ENCODE measurements at regions not wholly inside any gene's neighbourhood (a gene's known extent, or its start where the extent isn't known, plus 50 kb on each side); places are given as distances from the start of the nearest gene placed in this dataset.

GRCh38 chr1:88133991-88134390 is 550.1 kb upstream of the PKN2 start:
- no peak for DNase-seq (ENCODE audit: low spot score)

GRCh38 chr1:88134983-88135921 is 548.8 kb upstream of the PKN2 start:
- DNase-seq (ENCODE audit: low spot score) = no peak

- peak; percentile 13 for DNase-seq (ENCODE audit: low spot score)
These were observed 544.4 kb upstream of the PKN2 start for GRCh38 chr1:88139633-88140032.

GRCh38 chr1:88140325-88140724 is 543.7 kb upstream of the PKN2 start:
- no peak for DNase-seq (ENCODE audit: low spot score)

- no peak for DNase-seq (ENCODE audit: low spot score)
These were observed 542.5 kb upstream of the PKN2 start for GRCh38 chr1:88141499-88142074.

GRCh38 chr1:88145752-88146151 is 538.3 kb upstream of the PKN2 start:
- DNase-seq (ENCODE audit: low spot score) = no peak

- no peak for DNase-seq (ENCODE audit: low spot score)
These were observed 534.4 kb upstream of the PKN2 start for GRCh38 chr1:88149686-88150085.

GRCh38 chr1:88150330-88150729 is 533.7 kb upstream of the PKN2 start:
- DNase-seq (ENCODE audit: low spot score) = no peak

- no peak for DNase-seq (ENCODE audit: low spot score)
These were observed 520.9 kb upstream of the PKN2 start for GRCh38 chr1:88163187-88163586.

GRCh38 chr1:88168126-88168525 is 515.9 kb upstream of the PKN2 start:
- DNase-seq (ENCODE audit: low spot score) = no peak

GRCh38 chr1:88169139-88169538 is 514.9 kb upstream of the PKN2 start:
- no peak for DNase-seq (ENCODE audit: low spot score)

- no peak for DNase-seq (ENCODE audit: low spot score)
These were observed 514.1 kb upstream of the PKN2 start for GRCh38 chr1:88169939-88170338.

- no peak for DNase-seq (ENCODE audit: low spot score)
These were observed 508.9 kb upstream of the PKN2 start for GRCh38 chr1:88175120-88175630.

GRCh38 chr1:88175631-88176226 is 508.3 kb upstream of the PKN2 start:
- no peak for DNase-seq (ENCODE audit: low spot score)

GRCh38 chr1:88179943-88180342 is 504.1 kb upstream of the PKN2 start:
- DNase-seq (ENCODE audit: low spot score) = peak; percentile 88

- peak; percentile 92 for DNase-seq (ENCODE audit: low spot score)
These were observed 503.5 kb upstream of the PKN2 start for GRCh38 chr1:88180449-88181108.

GRCh38 chr1:88186911-88187310 is 497.2 kb upstream of the PKN2 start:
- DNase-seq (ENCODE audit: low spot score) = no peak

GRCh38 chr1:88188038-88188437 is 496.0 kb upstream of the PKN2 start:
- DNase-seq (ENCODE audit: low spot score) = no peak

- no peak for DNase-seq (ENCODE audit: low spot score)
These were observed 494.5 kb upstream of the PKN2 start for GRCh38 chr1:88189525-88189924.

GRCh38 chr1:88191917-88192316 is 492.2 kb upstream of the PKN2 start:
- no peak for DNase-seq (ENCODE audit: low spot score)

- no peak for DNase-seq (ENCODE audit: low spot score)
These were observed 489.5 kb upstream of the PKN2 start for GRCh38 chr1:88194542-88194941.

GRCh38 chr1:88200545-88200944 is 483.5 kb upstream of the PKN2 start:
- DNase-seq (ENCODE audit: low spot score) = no peak

Data from SK-N-DZ (cell line).